ENCODE measurements at regions not wholly inside any gene's neighbourhood (a gene's known extent, or its start where the extent isn't known, plus 50 kb on each side); places are given as distances from the start of the nearest gene placed in this dataset.

GRCh38 chr2:225891013-225891412 lies 491.5 kb downstream of the NYAP2 start:
- no peak for TF ChIP-seq OVOL3 (tag by site-specific recombination; IDR thresholded peaks at IDR 0.05)
- TF ChIP-seq BCL11B (tag by site-specific recombination; IDR thresholded peaks at IDR 0.05; ENCODE audit: low read depth) = no peak
- TF ChIP-seq CTCF (tag by site-specific recombination; IDR thresholded peaks at IDR 0.05) = no peak
- TF ChIP-seq ZNF561 (tag by site-specific recombination; IDR thresholded peaks at IDR 0.05; ENCODE audit: borderline replicate concordance) = no peak
- TF ChIP-seq KLF9 (tag by site-specific recombination; IDR thresholded peaks at IDR 0.05; ENCODE audit: low read depth) = no peak
- no peak for TF ChIP-seq MZF1 (tag by site-specific recombination; IDR thresholded peaks at IDR 0.05; ENCODE audit: borderline replicate concordance)
- no peak for TF ChIP-seq RBAK (tag by site-specific recombination; IDR thresholded peaks at IDR 0.05)
- TF ChIP-seq SALL2 (tag by site-specific recombination; IDR thresholded peaks at IDR 0.05; ENCODE audit: borderline replicate concordance) = no peak
- TF ChIP-seq FEZF1 (tag by site-specific recombination; IDR thresholded peaks at IDR 0.05) = no peak
